Activated CD8-positive, alpha-beta memory T cell treated with anti-CD3 and anti-CD28 coated beads, Interleukin-2, amount 50 U/mL, for 48 hours (primary cell): ENCODE measurements at regions not wholly inside any gene's neighbourhood (a gene's known extent, or its start where the extent isn't known, plus 50 kb on each side); places are given as distances from the start of the nearest gene placed in this dataset.
"Not testable (repeated sequence)": the region's sequence is repeated elsewhere in the genome, so short reads cannot be mapped to it uniquely, and the experiment has no call there.

Experiments used
- DNase-seq: peaks from one replicate; pipeline ENCODE4 v3.0.0-alpha.2; 2020

- DNase-seq = no peak
These were observed 867.6 kb downstream of the FAT4 start for GRCh38 chr4:126182336-126182735.

DNA sequence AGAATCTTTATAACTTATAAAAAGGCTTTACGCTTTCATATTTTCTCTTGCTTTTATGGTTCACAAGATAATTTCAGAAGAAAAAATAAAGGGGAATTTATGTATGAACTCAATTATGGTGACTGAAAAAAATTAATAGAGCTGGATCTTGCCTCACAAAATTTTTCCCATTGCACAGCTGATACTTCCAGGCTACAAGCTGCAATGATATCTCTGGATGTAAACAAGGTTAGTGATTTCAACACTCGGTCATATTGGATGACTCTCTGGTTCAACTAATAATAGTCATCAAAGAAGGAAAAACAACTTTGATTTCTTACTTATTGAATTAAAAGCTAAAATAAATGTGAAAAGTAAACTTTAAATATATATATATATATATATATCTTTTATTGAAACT is 868.0 kb downstream of the FAT4 start:
- no peak for DNase-seq

DNA sequence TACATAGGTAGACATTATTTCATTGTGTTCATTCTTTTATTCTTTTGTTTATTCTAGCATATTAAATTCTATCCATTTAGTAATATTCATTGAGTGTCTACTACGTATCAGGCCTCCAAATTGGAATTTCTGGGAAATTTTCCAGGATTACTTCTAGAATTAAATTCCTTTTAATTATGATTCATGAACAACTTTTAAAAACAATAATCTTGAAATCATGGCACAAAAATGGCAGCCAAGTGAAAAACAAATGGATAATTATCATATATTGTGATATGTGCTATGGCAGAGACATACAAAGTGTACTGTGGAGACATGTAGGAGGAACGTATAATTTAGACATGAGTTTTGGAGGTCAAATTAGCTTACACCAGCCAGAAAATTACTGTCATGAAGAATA is 868.5 kb downstream of the FAT4 start:
- DNase-seq = no peak

GRCh38 chr4:126191536-126191935 is 876.8 kb downstream of the FAT4 start:
- no peak for DNase-seq

DNA sequence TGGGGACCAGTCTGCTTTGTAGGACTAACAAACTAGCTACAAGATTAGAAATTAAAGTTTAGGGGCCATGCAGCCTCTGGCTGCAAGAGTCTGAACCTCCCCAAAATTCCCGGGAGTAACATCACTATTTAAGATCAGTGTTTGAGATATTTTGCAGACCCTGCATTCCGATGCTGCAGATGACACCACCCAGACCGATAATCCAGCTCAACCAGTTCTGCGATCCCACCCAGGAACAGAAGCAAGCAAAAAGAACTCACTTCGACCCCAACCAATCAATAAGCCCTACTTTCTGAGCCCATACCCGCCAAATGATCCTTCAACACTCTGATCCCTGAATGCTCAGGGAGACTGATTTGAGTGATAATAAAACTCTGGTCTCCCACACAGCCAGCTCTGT is 877.8 kb downstream of the FAT4 start:
- no peak for DNase-seq

GRCh38 chr4:126201251-126202138 is 886.7 kb downstream of the FAT4 start:
- not testable (repeated sequence) for DNase-seq

DNA sequence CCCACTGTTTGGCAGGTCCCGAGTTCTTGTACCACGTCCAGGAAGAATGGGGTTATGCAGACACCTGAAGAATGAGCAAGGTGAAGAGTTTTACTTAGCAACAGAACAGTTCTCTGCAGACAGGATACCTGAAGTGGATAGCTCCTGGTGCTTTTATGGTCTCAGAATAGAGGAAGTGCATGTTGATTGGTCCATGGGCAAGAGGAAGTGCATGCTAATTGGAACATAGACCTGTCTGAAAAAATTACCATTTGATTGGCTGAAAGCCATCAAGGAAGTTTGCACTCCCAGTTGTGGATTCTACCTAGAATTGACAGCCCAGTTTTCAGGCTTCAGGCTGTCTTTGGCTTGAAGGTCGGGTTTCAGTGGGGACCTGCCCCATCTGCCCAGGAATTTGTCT is 887.5 kb downstream of the FAT4 start:
- no peak for DNase-seq

DNA sequence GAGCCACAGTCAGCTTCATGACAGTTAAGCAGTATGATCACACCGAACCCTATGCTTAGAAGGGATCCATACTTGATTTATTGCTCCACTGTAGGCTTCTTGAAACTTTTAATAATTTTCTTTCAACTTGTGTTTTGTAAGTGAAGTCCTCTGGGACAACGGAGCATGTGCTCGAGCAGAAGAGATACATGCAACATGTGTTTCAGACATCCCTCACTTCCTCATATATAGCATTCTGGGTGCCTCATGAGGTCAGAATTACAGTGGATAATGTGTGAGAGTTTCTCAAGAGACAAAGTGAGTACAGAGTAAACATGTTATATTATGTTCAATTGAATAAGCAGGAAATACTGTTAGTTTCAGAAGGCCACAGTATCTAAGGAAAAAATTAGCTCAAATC is 893.2 kb downstream of the FAT4 start:
- no peak for DNase-seq

DNA sequence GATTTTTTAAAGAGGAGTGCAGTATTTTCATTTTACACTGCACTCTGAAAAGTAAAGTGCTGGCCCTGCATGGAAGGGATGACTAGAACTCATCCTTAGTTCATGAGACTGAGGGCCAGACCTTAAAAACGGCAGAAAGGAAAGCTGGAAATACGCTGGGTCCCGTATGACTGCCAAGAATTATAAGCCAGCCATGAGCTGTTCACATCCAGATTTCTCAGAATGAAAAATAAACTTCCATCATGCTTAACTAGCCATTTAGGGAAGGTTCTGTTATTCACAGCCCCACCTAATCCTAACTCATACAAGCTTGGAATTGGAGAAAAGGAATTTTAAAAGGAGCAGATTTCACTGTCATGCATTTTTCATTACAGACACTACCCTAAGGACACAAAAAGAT is 894.4 kb downstream of the FAT4 start:
- no peak for DNase-seq

GRCh38 chr4:126213996-126214395 is 899.2 kb downstream of the FAT4 start:
- no peak for DNase-seq

- no peak for DNase-seq
These were observed 901.0 kb downstream of the FAT4 start for GRCh38 chr4:126215759-126216158.

DNA sequence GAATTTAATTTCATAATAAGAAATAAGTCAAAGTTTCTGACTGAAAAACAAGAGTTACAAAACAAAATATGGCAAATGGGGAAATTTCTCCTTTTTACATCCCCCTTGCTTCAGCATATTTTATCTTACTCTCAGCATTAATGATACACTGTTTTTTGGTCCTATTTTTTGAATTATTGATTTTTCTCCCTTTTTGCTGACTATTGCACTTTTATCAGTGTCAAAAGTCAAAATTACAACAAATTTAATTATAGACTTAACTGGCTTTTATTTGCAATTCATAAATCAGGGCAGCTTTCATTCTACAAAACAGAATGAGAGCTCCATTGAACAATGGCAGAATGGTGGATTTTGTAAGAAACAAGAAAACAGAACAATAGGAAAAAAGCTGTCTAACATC is 901.9 kb downstream of the FAT4 start:
- no peak for DNase-seq

GRCh38 chr4:126221282-126221681 is 906.5 kb downstream of the FAT4 start:
- DNase-seq = no peak

DNA sequence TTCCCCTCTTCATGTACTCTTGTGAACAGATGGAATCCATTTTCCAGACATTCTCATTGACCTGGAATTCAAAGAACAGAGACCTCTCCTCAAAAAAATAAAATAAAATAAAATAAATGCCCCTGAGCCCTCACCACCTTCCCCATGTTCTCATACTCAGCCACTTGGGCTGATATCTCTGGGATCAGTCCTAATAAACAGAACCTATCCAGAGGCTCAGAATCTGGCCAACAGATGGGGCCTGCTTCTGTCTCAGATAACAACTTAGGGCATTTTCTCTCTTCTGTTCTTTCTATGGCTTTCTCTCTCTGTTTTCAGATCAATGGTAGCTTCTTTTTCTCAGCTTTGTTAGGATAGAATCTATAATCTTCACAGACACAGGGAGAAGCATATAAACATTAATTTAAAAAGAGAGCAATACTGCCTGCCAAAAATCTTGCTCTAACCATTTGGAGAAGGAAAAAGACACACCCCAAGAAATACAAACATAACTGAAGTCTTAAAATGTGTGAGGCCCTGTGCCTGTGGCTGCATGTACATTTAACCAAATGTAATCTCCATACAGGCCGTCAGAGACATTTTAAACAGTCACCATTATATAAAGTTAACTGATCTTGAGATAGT is 907.1 kb downstream of the FAT4 start:
- DNase-seq = no peak

GRCh38 chr4:126223784-126224407 is 909.1 kb downstream of the FAT4 start:
- no peak for DNase-seq

DNA sequence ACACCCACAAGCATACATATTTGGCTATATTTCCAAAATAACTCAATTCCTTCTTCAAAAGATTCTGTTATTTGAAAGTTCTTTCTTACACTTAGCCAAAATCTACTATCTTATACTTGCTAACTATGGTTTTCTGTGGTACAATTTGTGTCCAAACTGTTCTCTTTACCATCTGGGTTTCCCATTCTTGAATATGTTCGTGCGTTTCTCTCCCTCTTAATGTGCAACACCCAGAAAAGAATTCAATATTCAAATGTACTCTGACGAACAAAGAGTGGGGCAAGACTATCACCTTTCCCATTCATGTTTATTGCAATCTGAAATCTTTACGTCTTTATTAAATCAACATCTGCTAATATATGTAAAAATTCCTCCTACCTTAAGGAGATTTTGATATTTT is 912.7 kb downstream of the FAT4 start:
- DNase-seq = no peak

GRCh38 chr4:126230269-126230668 is 915.5 kb downstream of the FAT4 start:
- DNase-seq = no peak

GRCh38 chr4:126233483-126233882 is 918.7 kb downstream of the FAT4 start:
- DNase-seq = no peak

DNA sequence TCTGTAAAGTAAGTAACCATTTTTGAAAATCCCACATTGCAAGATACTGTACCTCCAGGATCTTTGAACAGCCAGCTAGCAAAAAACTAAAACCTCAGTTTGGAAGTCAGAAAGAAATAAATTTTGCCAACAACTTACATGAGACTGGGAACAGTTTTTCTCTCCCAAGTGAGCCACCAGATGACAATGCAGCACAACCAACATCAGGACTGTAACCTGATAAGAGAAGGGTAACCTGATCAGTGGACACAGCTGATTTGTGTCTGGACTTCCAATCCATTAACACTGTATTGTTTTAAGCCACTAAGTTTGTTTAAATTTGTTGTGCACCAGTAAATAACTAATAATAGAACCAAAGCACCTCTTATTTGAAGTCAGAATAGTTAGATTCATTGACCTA is 923.3 kb downstream of the FAT4 start:
- no peak for DNase-seq

DNA sequence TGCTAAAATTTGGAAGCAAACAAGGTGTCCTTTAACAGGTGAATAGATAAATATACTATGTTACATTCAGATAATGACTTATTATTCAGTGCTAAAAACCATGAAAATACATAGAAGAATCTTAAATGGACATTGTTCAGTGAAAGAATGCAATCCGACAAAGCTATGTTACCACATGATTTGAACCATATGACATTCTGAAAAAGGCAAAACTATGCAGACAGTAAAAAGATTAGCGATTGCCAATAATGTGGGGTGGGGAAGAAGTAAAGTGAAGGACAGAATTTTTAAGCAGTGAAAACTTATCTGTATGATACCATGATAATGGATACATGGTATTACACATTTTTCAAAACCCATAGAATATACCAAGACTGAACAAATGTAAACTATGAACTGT is 926.9 kb downstream of the FAT4 start:
- no peak for DNase-seq

- no peak for DNase-seq
These were observed 928.1 kb downstream of the FAT4 start for GRCh38 chr4:126242679-126243390.

DNA sequence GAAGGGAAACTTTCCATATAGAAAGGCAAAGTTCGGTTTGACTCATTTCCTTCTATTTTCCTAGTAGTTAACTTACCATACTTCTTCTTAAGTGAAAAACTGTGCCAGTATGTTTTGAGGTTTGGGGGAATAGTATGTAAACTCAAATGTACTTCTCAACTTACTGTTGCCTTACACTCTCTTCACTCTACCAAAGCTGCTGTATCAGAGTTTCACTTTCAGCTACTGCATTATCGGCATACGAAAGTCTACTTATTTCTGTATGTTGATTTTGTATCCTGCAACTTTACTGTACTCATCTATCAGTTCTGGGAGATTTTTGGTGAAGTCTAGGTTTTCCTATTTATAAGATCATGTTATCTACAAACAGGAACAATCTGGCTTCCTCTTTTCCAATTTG is 932.7 kb downstream of the FAT4 start:
- DNase-seq = no peak

DNA sequence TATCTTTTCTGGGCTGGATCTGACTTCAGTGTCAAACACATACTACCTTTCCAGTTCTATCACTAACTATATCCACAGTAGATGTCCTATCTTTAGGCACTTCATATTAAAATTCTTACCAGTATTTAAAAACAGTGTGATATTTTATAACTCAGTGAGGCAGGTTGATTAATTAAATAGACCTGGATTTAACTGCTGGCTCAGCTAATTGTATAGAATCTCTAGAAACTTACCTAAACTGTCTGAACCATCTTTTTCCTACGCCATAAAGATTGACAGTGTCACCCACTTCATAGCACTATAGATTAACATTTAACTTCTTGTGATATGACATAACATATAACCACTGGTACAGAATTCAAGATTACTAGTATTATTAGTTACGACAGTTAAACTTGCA is 935.3 kb downstream of the FAT4 start:
- no peak for DNase-seq

GRCh38 chr4:126251169-126251568 is 936.4 kb downstream of the FAT4 start:
- DNase-seq = no peak
